IMR-90 (cell line): ENCODE measurements at regions not wholly inside any gene's neighbourhood (a gene's known extent, or its start where the extent isn't known, plus 50 kb on each side); places are given as distances from the start of the nearest gene placed in this dataset.

Experiments used
- CHD1 ChIP-seq: IDR thresholded peaks from 2 replicates; pipeline ENCODE4 v1.6.1; 2012; ENCODE audit warnings: low read depth, low read length, improper control_type of control experiment
- NFE2L2 ChIP-seq: fragments of 150-350 bp; IDR thresholded peaks from 2 replicates; pipeline ENCODE4 v1.6.1; 2016; ENCODE audit warnings: low read depth, mild to moderate bottlenecking, low read length
- POLR2A ChIP-seq: IDR thresholded peaks from 2 replicates; pipeline ENCODE4 v1.6.1; 2012; ENCODE audit warnings: mild to moderate bottlenecking, low read depth, low read length

DNA sequence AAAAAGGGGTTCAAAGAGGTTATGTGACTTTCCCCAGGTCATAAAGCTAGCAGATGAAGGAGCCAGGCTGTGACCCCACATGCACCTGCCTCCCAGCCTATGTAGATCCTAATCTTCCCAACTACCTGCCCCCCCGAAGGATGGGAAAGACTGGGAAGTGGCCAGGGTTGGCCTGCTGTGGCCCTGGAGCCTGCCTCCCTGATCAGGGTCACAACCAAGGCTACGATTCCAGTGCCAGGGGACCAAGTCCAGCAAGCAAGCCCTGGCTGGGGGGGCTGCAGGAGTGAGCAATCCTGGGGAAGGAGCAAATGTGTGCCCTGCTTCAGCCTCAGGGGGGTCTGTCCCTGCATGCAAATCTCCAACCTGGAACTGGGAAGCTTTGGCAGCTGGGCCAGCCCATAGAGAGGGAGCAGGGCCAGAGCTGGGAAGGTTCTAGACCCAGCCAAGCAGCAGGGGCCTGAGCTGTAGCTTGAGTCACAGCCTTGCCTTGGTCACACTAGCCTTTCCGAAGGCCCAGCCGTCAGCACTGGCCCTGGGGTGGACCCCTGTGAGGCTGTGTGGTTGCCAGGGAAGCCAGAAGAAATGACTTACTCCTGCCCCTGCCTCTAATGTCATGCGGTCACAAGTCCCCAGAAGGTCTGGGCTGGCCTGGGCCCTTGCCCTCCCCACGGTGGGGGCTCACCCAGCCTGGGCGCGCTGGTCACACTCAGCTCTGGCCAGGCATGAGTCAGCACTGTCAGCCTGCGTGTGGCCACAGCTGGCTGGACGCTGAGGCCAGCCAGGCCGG lies 96.4 kb upstream of the ZMIZ1 start (continued):
- TF ChIP-seq NFE2L2 (peak; percentile 89; the same call in 1 of the 2 replicates), CHD1 (no peak), POLR2A (no peak; the same call in 1 of the 2 replicates)
